ENCODE measurements at regions not wholly inside any gene's neighbourhood (a gene's known extent, or its start where the extent isn't known, plus 50 kb on each side); places are given as distances from the start of the nearest gene placed in this dataset.

- no peaks in the 10 kb centered on the region for H3K9me3 ChIP-seq
- no peaks in the 10 kb centered on the region for H3K27me3 ChIP-seq
- H3K4me1 ChIP-seq = no peaks in the 10 kb centered on the region
- no peaks in the 10 kb centered on the region for H3K36me3 ChIP-seq
- DNase-seq = no peak
- no peak for TF ChIP-seq CTCF (IDR thresholded peaks at IDR 0.05)
- no peak overlapping the region for H3K27ac ChIP-seq
- ATAC-seq = no peak
- H3K4me3 ChIP-seq = no peak overlapping the region
- intact Hi-C loops (cut with DNase I) = no loop called here
Observed at GRCh38 chr5:96155147-96155546, 193.5 kb upstream of the ELL2 start.

DNA sequence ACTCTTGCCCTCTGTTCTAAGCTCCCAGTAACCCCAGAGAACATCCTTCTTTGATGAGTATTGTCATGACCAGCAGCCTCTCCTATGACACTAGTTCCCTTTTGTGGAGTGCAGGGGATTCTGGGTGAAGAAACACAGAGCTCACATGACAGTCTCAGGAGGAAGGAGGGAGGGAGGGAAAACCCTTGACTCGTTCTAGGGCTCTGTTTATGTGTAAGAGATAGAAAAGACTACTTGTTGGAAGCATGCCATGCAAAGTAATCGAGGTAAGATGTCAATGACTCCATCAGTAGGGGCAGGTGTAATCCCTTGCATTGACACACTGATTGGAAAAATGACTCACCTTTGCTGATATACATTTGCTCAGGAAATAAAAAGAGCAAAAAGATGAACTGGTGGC lies 190.2 kb upstream of the ELL2 start:
- intact Hi-C loops (cut with DNase I) = no loop called here
- H3K27ac ChIP-seq = no peak overlapping the region
- ATAC-seq (peak; percentile 82), DNase-seq (no peak)
- no peaks in the 10 kb centered on the region for H3K9me3 ChIP-seq
- no peak for TF ChIP-seq CTCF (IDR thresholded peaks at IDR 0.05)
- H3K4me3 ChIP-seq = no peak overlapping the region
- no peaks in the 10 kb centered on the region for H3K4me1 ChIP-seq
- H3K36me3 ChIP-seq = no peaks in the 10 kb centered on the region
- H3K27me3 ChIP-seq = no peaks in the 10 kb centered on the region

DNA sequence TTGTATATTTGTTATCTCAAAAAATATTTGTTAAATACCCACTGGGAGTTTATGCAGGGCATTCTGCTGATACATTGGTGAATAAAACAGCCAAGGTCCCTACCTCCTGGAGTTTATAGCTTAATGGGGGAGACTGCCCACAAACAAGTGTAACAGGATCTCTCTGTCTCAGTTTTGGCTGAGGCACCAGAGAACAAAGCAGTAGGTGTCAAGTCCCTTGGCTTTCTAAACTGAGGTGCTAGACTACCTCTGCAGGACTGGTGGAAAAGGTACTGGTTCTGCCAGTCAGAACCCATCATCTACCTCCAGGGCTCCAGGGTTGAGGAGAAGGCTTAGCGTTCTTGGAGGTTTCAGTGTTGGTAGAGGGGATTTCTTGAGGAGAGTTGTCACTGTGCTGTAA lies 188.4 kb upstream of the ELL2 start:
- no peak for DNase-seq
- Histone ChIP-seq H3K9me3 (no peaks in the 10 kb centered on the region), H3K27ac (no peak overlapping the region), H3K4me3 (no peak overlapping the region), H3K27me3 (no peaks in the 10 kb centered on the region), H3K4me1 (no peaks in the 10 kb centered on the region), H3K36me3 (no peaks in the 10 kb centered on the region)
- intact Hi-C loops (cut with DNase I) = no loop called here
- no peak for TF ChIP-seq CTCF (IDR thresholded peaks at IDR 0.05)
- ATAC-seq = no peak

DNA sequence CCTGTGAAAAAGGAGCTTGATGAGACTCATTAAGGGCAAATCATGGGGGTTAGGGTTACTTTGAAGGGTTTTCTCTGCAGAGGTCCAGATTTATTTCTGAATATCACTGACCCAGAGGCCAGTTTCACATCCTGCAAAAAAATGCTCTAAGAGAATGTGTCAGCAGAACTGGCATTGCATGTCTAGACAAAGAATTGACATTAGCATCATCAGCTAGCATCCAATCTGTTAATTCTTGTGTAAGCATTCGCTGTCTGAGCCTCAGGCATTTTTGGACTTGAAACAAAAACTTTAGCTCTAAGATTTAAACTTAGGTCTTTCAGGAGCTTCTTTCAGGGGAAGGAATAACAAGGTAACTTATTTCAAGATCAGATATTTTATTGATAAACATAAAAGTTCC lies 187.9 kb upstream of the ELL2 start:
- no peak for TF ChIP-seq CTCF (IDR thresholded peaks at IDR 0.05)
- no peaks in the 10 kb centered on the region for H3K36me3 ChIP-seq
- no peaks in the 10 kb centered on the region for H3K4me1 ChIP-seq
- ATAC-seq = no peak
- intact Hi-C loops (cut with DNase I) = no loop called here
- H3K27ac ChIP-seq = no peak overlapping the region
- DNase-seq = no peak
- no peak overlapping the region for H3K4me3 ChIP-seq
- no peaks in the 10 kb centered on the region for H3K27me3 ChIP-seq
- no peaks in the 10 kb centered on the region for H3K9me3 ChIP-seq

DNA sequence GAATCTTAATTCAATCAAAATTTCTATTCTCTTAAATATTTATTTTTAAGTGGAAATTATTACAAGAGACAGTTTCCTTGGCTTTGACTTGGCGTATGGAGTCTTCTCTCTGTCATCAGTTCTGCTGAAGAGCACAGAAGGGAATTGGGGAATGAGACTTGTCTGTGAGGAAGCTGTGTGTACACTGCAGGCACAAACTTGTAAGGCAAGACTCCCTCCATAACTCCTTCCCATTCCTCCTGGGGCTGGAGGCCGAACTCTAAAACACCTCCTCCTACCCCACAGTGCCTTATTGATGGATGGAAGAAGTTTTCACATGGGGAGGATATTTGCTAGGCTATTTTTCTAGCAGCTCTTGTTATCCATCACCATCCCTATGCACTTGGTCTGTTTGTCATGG lies 187.4 kb upstream of the ELL2 start:
- TF ChIP-seq CTCF (IDR thresholded peaks at IDR 0.05) = no peak

GRCh38 chr5:96148376-96148775 lies 186.7 kb upstream of the ELL2 start:
- no peak overlapping the region for H3K4me3 ChIP-seq
- ATAC-seq = no peak
- H3K27ac ChIP-seq = no peak overlapping the region
- H3K9me3 ChIP-seq = no peaks in the 10 kb centered on the region
- no peak for DNase-seq
- H3K4me1 ChIP-seq = no peaks in the 10 kb centered on the region
- no peak for TF ChIP-seq CTCF (IDR thresholded peaks at IDR 0.05)
- intact Hi-C loops (cut with DNase I) = no loop called here
- H3K27me3 ChIP-seq = no peaks in the 10 kb centered on the region
- no peaks in the 10 kb centered on the region for H3K36me3 ChIP-seq

More for the DNA sequence above, 187.4 kb upstream of the ELL2 start:
- no peaks in the 10 kb centered on the region for H3K36me3 ChIP-seq
- H3K4me3 ChIP-seq = no peak overlapping the region
- DNase-seq (no peak), ATAC-seq (no peak)
- H3K9me3 ChIP-seq = no peaks in the 10 kb centered on the region
- no peaks in the 10 kb centered on the region for H3K4me1 ChIP-seq
- H3K27ac ChIP-seq = no peak overlapping the region
- intact Hi-C loops (cut with DNase I) = no loop called here
- no peaks in the 10 kb centered on the region for H3K27me3 ChIP-seq

Measured in upper lobe of right lung (tissue), 1 donor.